Spleen (tissue), 7 donors: ENCODE measurements at regions not wholly inside any gene's neighbourhood (a gene's known extent, or its start where the extent isn't known, plus 50 kb on each side); places are given as distances from the start of the nearest gene placed in this dataset.
"Not testable (repeated sequence)": the region's sequence is repeated elsewhere in the genome, so short reads cannot be mapped to it uniquely, and the experiment has no call there.

Experiments used
- POLR2A ChIP-seq, 3 donors: fragments of 450-650 bp; IDR thresholded peaks; one replicate each; pipeline ENCODE4 v1.5.1; 2017; ENCODE audit warnings: antibody characterized with exemption in 3 of 3, mild to moderate bottlenecking in 1 of 3
- POLR2AphosphoS5 ChIP-seq, 3 donors: sonication (generic); formaldehyde crosslinking; IDR thresholded peaks; one replicate each; pipeline ENCODE4 v1.5.1; 2017; ENCODE audit warnings: antibody characterized with exemption in 3 of 3
- TF ChIP-seq, protein P1 (sequence below), 11 experiments: fragments of 200-600 bp in 7 of 11; fragments of 450-650 bp in 4 of 11; sonication (generic) in 4 of 11; IDR thresholded peaks in 8 of 11; conservative IDR thresholded peaks in 3 of 11; 1 replicate in 7 of 11; 2 replicates in 4 of 11; pipeline versions ENCODE4 v1.4.0 to v1.8.0; 2016 to 2021; ENCODE audit warnings: antibody characterized with exemption in 11 of 11, inconsistent platforms in 4 of 11, mild to moderate bottlenecking in 1 of 11
- donor health status: DM: no; HTN: no; CAD: no; lungs with moderate emphysema.
- donor health status: DM: no; HTN: no; CAD: no.
- donor health status: DM: no; HTN: no; CAD: no.

DNA sequence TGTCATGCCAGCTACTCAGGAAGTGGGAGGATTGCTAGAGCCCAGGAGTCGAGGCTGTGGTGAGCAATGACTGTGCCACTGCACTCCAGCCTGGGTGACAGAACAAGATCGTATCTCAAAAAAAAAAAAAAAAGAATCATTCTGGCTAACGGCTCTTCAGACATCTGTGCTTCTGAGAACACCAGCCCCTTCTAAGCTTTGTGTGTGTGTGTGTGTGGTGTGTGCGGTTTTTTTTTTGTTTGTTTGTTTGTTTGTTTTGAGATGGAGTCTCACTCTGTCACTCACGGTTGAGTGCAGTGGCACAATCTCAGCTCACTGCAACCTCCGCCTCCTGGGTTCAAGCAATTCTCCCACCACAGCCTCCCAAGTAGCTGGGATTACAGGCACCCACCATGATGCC is 79.4 kb upstream of the DRD5 start:
- TF ChIP-seq, protein P1, sequence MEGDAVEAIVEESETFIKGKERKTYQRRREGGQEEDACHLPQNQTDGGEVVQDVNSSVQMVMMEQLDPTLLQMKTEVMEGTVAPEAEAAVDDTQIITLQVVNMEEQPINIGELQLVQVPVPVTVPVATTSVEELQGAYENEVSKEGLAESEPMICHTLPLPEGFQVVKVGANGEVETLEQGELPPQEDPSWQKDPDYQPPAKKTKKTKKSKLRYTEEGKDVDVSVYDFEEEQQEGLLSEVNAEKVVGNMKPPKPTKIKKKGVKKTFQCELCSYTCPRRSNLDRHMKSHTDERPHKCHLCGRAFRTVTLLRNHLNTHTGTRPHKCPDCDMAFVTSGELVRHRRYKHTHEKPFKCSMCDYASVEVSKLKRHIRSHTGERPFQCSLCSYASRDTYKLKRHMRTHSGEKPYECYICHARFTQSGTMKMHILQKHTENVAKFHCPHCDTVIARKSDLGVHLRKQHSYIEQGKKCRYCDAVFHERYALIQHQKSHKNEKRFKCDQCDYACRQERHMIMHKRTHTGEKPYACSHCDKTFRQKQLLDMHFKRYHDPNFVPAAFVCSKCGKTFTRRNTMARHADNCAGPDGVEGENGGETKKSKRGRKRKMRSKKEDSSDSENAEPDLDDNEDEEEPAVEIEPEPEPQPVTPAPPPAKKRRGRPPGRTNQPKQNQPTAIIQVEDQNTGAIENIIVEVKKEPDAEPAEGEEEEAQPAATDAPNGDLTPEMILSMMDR (IDR thresholded peaks at IDR 0.05 in 8 of 11, conservative IDR thresholded peaks at IDR 0.05 in 3 of 11), result not testable (repeated sequence)
- TF ChIP-seq POLR2A, POLR2AphosphoS5 (IDR thresholded peaks at IDR 0.05): not testable (repeated sequence)
